ENCODE measurements at regions not wholly inside any gene's neighbourhood (a gene's known extent, or its start where the extent isn't known, plus 50 kb on each side); places are given as distances from the start of the nearest gene placed in this dataset.

GRCh38 chr1:4526747-4527146, 127.7 kb upstream of the AJAP1 start:
- dilution Hi-C loops (cut with HindIII; ENCODE audit: low sequenced_read_pairs, unreplicated experiment), result no loop called here
- no peak for ATAC-seq (ENCODE audit: low read depth)

More at GRCh38 chr1:4526747-4527146, 127.7 kb upstream of the AJAP1 start:
- Histone ChIP-seq H3K9me3 (ENCODE audit: control insufficient read depth, insufficient read depth, low read length) (peaks cover 37% of the 10 kb centered on the region), H4K5ac (ENCODE audit: low read depth, low read length) (no peak overlapping the region), H3K18ac (ENCODE audit: low read depth, low read length) (no peak overlapping the region), H3K9ac (ENCODE audit: low read depth, low read length) (no peak overlapping the region), H3K23ac (ENCODE audit: low read depth, low read length) (no peak overlapping the region), H3K4me3 (ENCODE audit: insufficient read depth, low read depth, low read length) (no peak overlapping the region), H3K27ac (ENCODE audit: insufficient read depth, low read length) (no peak overlapping the region), H2AK5ac (ENCODE audit: low read depth, low read length) (no peak overlapping the region), H3K9me1 (ENCODE audit: insufficient read depth, low read length) (no peaks in the 10 kb centered on the region), H2BK120ac (ENCODE audit: low read depth, low read length) (no peak overlapping the region), H3K27me3 (ENCODE audit: control insufficient read depth, insufficient read depth, low read length) (no peaks in the 10 kb centered on the region), H4K20me1 (ENCODE audit: insufficient read depth, low read length) (no peaks in the 10 kb centered on the region), H2BK20ac (ENCODE audit: low read depth, low read length) (no peak overlapping the region), H3K4me1 (ENCODE audit: control insufficient read depth, insufficient read depth, low read length) (no peaks in the 10 kb centered on the region), H2AFZ (replicated peaks; ENCODE audit: low read length, poor library complexity) (no peak overlapping the region), H2BK15ac (ENCODE audit: low read depth, low read length) (no peak overlapping the region), H4K8ac (ENCODE audit: low read depth in 2 of 2, low read length in 2 of 2) (no peak overlapping the region), H3K14ac (replicated peaks; ENCODE audit: low read depth, low read length) (no peak overlapping the region), H4K91ac (ENCODE audit: insufficient read depth, low read depth, low read length) (no peak overlapping the region), H3K4me2 (ENCODE audit: low read depth, low read length) (no peak overlapping the region), H3K36me3 (ENCODE audit: control insufficient read depth, insufficient read depth, low read length) (no peaks in the 10 kb centered on the region), H3K79me1 (ENCODE audit: low read depth in 1 of 2, low read length in 2 of 2) (no peaks in the 10 kb centered on the region), H3K56ac (ENCODE audit: extremely low read depth, insufficient read depth, low read length) (no peak overlapping the region), H2AK9ac (replicated peaks; ENCODE audit: low read depth, low read length, poor library complexity) (no peak overlapping the region), H2BK5ac (ENCODE audit: low read depth, low read length, poor library complexity, severe bottlenecking) (no peak overlapping the region), H3K4ac (ENCODE audit: low read depth, low read length) (no peak overlapping the region)
- TF ChIP-seq FOS (IDR thresholded peaks at IDR 0.05; ENCODE audit: low read depth, low read length), result no peak
- in situ Hi-C loops (cut with MboI; ENCODE audit: low sequenced_read_pairs) (no loop called here), intact Hi-C loops (cut with micrococcal nuclease) (no loop called here)
- BruUV-seq (replicated peaks), result no TSS peak
- no CpG with 5 or more reads among the region's 8 CpGs for WGBS, 2 experiments (ENCODE audit: extremely low coverage in 2 of 2, insufficient read length in 1 of 2)
- POLR2A ChIA-PET (ENCODE audit: unreplicated experiment), result no interaction called here
- CTCF ChIA-PET, result no interaction called here
- no peak for DNase-seq
